Keratinocyte (primary cell): ENCODE measurements at regions not wholly inside any gene's neighbourhood (a gene's known extent, or its start where the extent isn't known, plus 50 kb on each side); places are given as distances from the start of the nearest gene placed in this dataset.
A peak's percentile ranks its signal among the peaks of the same experiment; 100 is the strongest.

Experiments used
- DNase-seq: peaks from one replicate; pipeline ENCODE4 v3.0.0-alpha.2; 2011; ENCODE audit warnings: low read depth, missing footprints, low spot score
- FAIRE-seq: peaks from 2 replicates; lab custom pipeline; 2011; peaks lifted over from hg19 to GRCh38; lab: Jason Lieb, UNC
- H2AFZ ChIP-seq: 2 replicates; pipeline ENCODE4 v1.6.0; 2012; ENCODE audit warnings: low read length, control low read depth, inconsistent platforms; ENCODE audit not compliant: control insufficient read depth
- H3K27ac ChIP-seq: 2 replicates; pipeline ENCODE4 v1.5.1; 2011; ENCODE audit warnings: low read length; ENCODE audit not compliant: control insufficient read depth, insufficient read depth
- H3K27me3 ChIP-seq: 3 replicates; pipeline ENCODE4 v1.6.0; 2011; ENCODE audit warnings: low read length; ENCODE audit not compliant: control insufficient read depth, insufficient read depth; ENCODE audit errors: extremely low read depth
- H3K36me3 ChIP-seq, 2 experiments: 2 replicates in 1 of 2; 3 replicates in 1 of 2; pipeline ENCODE4 v1.5.1; 2011; ENCODE audit warnings: low read length in 2 of 2, mild to moderate bottlenecking in 1 of 2; ENCODE audit not compliant: control insufficient read depth in 2 of 2, insufficient read depth in 2 of 2; ENCODE audit errors: extremely low read depth in 1 of 2
- H3K4me1 ChIP-seq: 3 replicates; pipeline ENCODE4 v1.5.1; 2011; ENCODE audit warnings: low read length; ENCODE audit not compliant: control insufficient read depth, insufficient read depth; ENCODE audit errors: extremely low read depth
- H3K4me2 ChIP-seq: 3 replicates; pipeline ENCODE4 v1.6.0; 2011; ENCODE audit warnings: low read depth, low read length; ENCODE audit not compliant: control insufficient read depth, insufficient read depth; ENCODE audit errors: extremely low read depth
- H3K4me3 ChIP-seq, 3 experiments: fragments of 200-600 bp in 1 of 3; sonication (generic) in 1 of 3; 2 replicates in 2 of 3; 3 replicates in 1 of 3; pipeline ENCODE4 v1.5.1; 2011 to 2016; ENCODE audit warnings: low read length in 3 of 3, mild to moderate bottlenecking in 3 of 3, control low read depth in 2 of 3, inconsistent platforms in 1 of 3, low read depth in 1 of 3, mixed read lengths in 1 of 3, mixed run types in 1 of 3, moderate library complexity in 1 of 3; ENCODE audit not compliant: control insufficient read depth in 2 of 3, insufficient read depth in 2 of 3; ENCODE audit errors: extremely low read depth in 1 of 3
- H3K79me2 ChIP-seq: 2 replicates; pipeline ENCODE4 v1.6.0; 2012; ENCODE audit warnings: low read length; ENCODE audit not compliant: control insufficient read depth, insufficient read depth
- H3K9ac ChIP-seq: 3 replicates; pipeline ENCODE4 v1.6.0; 2011; ENCODE audit warnings: low read length; ENCODE audit not compliant: control insufficient read depth, insufficient read depth; ENCODE audit errors: extremely low read depth
- H3K9me1 ChIP-seq: 3 replicates; pipeline ENCODE4 v1.6.0; 2011; ENCODE audit warnings: low read length; ENCODE audit not compliant: control insufficient read depth, insufficient read depth; ENCODE audit errors: extremely low read depth
- H3K9me3 ChIP-seq: 2 replicates; pipeline ENCODE4 v1.5.1; 2012; ENCODE audit warnings: low read depth, low read length; ENCODE audit not compliant: control insufficient read depth
- H4K20me1 ChIP-seq: 3 replicates; pipeline ENCODE4 v1.6.0; 2011; ENCODE audit warnings: low read length; ENCODE audit not compliant: control insufficient read depth, insufficient read depth; ENCODE audit errors: extremely low read depth
- CTCF ChIP-seq, 3 experiments: IDR thresholded peaks in 1 of 3; conservative IDR thresholded peaks in 1 of 3; optimal IDR thresholded peaks in 1 of 3; 2 replicates in 2 of 3; 3 replicates in 1 of 3; pipeline versions ENCODE3 to v1.5.1; 2011; ENCODE audit warnings: low read length in 3 of 3, mild to moderate bottlenecking in 3 of 3, moderate library complexity in 2 of 3, control low read depth in 1 of 3, inconsistent platforms in 1 of 3; ENCODE audit not compliant: insufficient read depth in 2 of 3; ENCODE audit errors: extremely low read depth in 1 of 3
- EZH2 ChIP-seq: IDR thresholded peaks from one replicate; pipeline ENCODE4 v1.6.1; 2012; ENCODE audit warnings: inconsistent platforms, mild to moderate bottlenecking, low read length, moderate library complexity
- dilution Hi-C: fragments of 300-500 bp; cut with MboI; formaldehyde crosslinking; loops from one replicate; pipeline ENCODE4 v1.7.0; 2020; ENCODE audit warnings: low sequenced_read_pairs; ENCODE audit not compliant: extremely low pct_ligation_motif_present

GRCh38 chr5:159440968-159441367 lies 110.7 kb upstream of the IL12B start:
- Histone ChIP-seq H3K4me3 (no peak overlapping the region), H2AFZ (no peak overlapping the region), H3K4me2 (no peak overlapping the region), H3K4me1 (no peaks in the 10 kb centered on the region), H3K36me3 (no peaks in the 10 kb centered on the region), H3K9ac (no peak overlapping the region), H3K27me3 (no peaks in the 10 kb centered on the region), H3K9me1 (no peaks in the 10 kb centered on the region), H3K9me3 (no peaks in the 10 kb centered on the region), H3K79me2 (no peaks in the 10 kb centered on the region), H3K27ac (no peak overlapping the region), H4K20me1 (no peaks in the 10 kb centered on the region)
- DNase-seq = no peak
- no peak for TF ChIP-seq EZH2
- no peak for TF ChIP-seq CTCF (optimal IDR thresholded peaks at IDR 0.05 in 1 of 3, IDR thresholded peaks at IDR 0.05 in 1 of 3, conservative IDR thresholded peaks at IDR 0.05 in 1 of 3; ENCODE audit: extremely low read depth in 1 of 3, insufficient read depth in 2 of 3, low read length in 3 of 3)
- dilution Hi-C loops = no loop called here
- no peak for FAIRE-seq

DNA sequence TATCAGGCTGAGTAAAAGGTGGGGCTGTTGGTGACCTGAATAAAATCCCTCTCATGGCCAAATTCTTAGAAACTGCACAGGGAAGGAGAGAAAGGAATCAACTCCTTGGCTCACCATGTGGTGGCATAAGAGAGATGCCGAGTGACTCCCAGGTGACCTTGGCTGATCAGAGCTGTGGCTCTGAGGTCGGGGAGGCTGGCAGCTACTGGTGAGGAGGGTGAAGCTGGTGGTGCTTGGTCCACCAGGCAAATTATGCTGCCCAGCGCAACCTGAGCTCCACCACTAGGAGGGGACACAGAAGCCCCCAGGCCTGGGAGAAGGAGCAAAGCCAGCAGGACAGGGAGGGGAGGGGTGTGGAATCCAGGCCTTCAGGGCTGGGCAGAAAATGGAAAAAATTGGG lies 111.2 kb upstream of the IL12B start:
- dilution Hi-C loops = no loop called here
- Histone ChIP-seq H3K36me3 (no peaks in the 10 kb centered on the region), H3K9ac (no peak overlapping the region), H3K4me1 (no peaks in the 10 kb centered on the region), H3K4me3 (no peak overlapping the region), H3K79me2 (no peaks in the 10 kb centered on the region), H3K9me1 (no peaks in the 10 kb centered on the region), H3K9me3 (no peaks in the 10 kb centered on the region), H3K4me2 (no peak overlapping the region), H3K27me3 (no peaks in the 10 kb centered on the region), H4K20me1 (no peaks in the 10 kb centered on the region), H2AFZ (no peak overlapping the region), H3K27ac (no peak overlapping the region)
- FAIRE-seq (no peak), DNase-seq (no peak)
- TF ChIP-seq CTCF (optimal IDR thresholded peaks at IDR 0.05 in 1 of 3, IDR thresholded peaks at IDR 0.05 in 1 of 3, conservative IDR thresholded peaks at IDR 0.05 in 1 of 3; ENCODE audit: extremely low read depth in 1 of 3, insufficient read depth in 2 of 3, low read length in 3 of 3) (peak; percentile 29 to 51 (median 44)), EZH2 (no peak)
